Thyroid gland (tissue), 4 donors: ENCODE measurements at regions not wholly inside any gene's neighbourhood (a gene's known extent, or its start where the extent isn't known, plus 50 kb on each side); places are given as distances from the start of the nearest gene placed in this dataset.

ENCODE experiments used
- DNase-seq, 2 donors: peaks; one replicate each; pipeline ENCODE4 v3.0.0-alpha.2; 2019
- H3K27ac ChIP-seq, 3 donors: fragments of 200-600 bp; sonication (generic); 1 replicate in 2 of 3; 2 replicates in 1 of 3; pipeline ENCODE4 v1.5.1; 2016 to 2019; ENCODE audit warnings: mild to moderate bottlenecking in 1 of 3, moderate library complexity in 1 of 3
- H3K27me3 ChIP-seq: fragments of 200-600 bp; sonication (generic); one replicate; pipeline ENCODE4 v1.5.1; 2019
- H3K36me3 ChIP-seq, 2 donors: fragments of 200-600 bp; sonication (generic); one replicate each; pipeline ENCODE4 v1.5.1; 2016 to 2019
- H3K4me1 ChIP-seq, 2 donors: fragments of 200-600 bp; sonication (generic); one replicate each; pipeline ENCODE4 v1.5.1; 2017 to 2019
- H3K4me3 ChIP-seq, 3 donors: fragments of 200-600 bp; sonication (generic); replicated peaks in 1 of 3; 1 replicate in 2 of 3; 2 replicates in 1 of 3; pipeline ENCODE4 v1.5.1; 2016; ENCODE audit warnings: mild to moderate bottlenecking in 1 of 3
- H3K9me3 ChIP-seq: fragments of 200-600 bp; sonication (generic); one replicate; pipeline ENCODE4 v1.5.1; 2017
- POLR2A ChIP-seq, 2 donors: fragments of 450-650 bp; IDR thresholded peaks; one replicate each; pipeline ENCODE4 v1.6.1; 2017; ENCODE audit warnings: antibody characterized with exemption in 2 of 2, mild to moderate bottlenecking in 2 of 2, moderate library complexity in 1 of 2
- WGBS, 2 donors: methylation state at CpG; one replicate each; pipeline ENCODE4 v1.1.5; 2017; 5-methylcytosine and 5-hydroxymethylcytosine counted together
- intact Hi-C: fragments of 100-400 bp; cut with DNase I; formaldehyde crosslinking; loops from one replicate; pipeline ENCODE4 v1.15.1; 2023
- TF ChIP-seq, protein P1 (sequence below), 6 experiments: fragments of 200-600 bp in 3 of 6; fragments of 450-650 bp in 3 of 6; sonication (generic) in 3 of 6; IDR thresholded peaks; one replicate each; pipeline ENCODE4 v1.5.1; 2016 to 2019; ENCODE audit warnings: antibody characterized with exemption in 6 of 6, mild to moderate bottlenecking in 2 of 6, inconsistent platforms in 1 of 6, moderate library complexity in 1 of 6

DNA sequence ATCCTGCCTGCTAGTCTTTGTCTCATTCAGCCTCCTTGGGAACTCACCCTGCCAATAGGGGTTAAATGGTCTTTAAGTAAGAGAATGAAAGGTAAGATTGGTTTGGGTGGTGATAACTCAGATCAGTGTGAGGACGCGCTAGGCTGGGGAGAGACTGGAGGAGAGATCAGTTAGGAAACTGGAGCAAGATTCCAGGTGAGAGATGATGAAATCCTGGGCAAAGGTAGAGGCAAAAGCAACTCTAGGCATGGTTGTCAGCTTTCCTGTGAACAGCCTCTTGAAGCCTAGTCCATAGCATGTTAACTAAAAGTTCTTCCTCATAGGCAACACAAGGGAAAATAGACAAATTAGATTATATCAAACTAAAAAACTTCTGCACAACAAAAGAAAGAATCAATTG lies 145.2 kb upstream of the ANKRD28 start:
- Histone ChIP-seq H3K36me3 (no peaks in the 10 kb centered on the region), H3K4me1 (no peaks in the 10 kb centered on the region), H3K27ac (no peak overlapping the region), H3K9me3 (no peaks in the 10 kb centered on the region), H3K27me3 (no peaks in the 10 kb centered on the region), H3K4me3 (no peak overlapping the region)
- WGBS, 2 donors = 96 to 97% methylated on average over 2 of the region's 2 CpGs
- intact Hi-C loops = no loop called here
- DNase-seq = no peak
- TF ChIP-seq POLR2A (IDR thresholded peaks at IDR 0.05) = no peak
- TF ChIP-seq, protein P1, sequence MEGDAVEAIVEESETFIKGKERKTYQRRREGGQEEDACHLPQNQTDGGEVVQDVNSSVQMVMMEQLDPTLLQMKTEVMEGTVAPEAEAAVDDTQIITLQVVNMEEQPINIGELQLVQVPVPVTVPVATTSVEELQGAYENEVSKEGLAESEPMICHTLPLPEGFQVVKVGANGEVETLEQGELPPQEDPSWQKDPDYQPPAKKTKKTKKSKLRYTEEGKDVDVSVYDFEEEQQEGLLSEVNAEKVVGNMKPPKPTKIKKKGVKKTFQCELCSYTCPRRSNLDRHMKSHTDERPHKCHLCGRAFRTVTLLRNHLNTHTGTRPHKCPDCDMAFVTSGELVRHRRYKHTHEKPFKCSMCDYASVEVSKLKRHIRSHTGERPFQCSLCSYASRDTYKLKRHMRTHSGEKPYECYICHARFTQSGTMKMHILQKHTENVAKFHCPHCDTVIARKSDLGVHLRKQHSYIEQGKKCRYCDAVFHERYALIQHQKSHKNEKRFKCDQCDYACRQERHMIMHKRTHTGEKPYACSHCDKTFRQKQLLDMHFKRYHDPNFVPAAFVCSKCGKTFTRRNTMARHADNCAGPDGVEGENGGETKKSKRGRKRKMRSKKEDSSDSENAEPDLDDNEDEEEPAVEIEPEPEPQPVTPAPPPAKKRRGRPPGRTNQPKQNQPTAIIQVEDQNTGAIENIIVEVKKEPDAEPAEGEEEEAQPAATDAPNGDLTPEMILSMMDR (IDR thresholded peaks at IDR 0.05) = no peak

DNA sequence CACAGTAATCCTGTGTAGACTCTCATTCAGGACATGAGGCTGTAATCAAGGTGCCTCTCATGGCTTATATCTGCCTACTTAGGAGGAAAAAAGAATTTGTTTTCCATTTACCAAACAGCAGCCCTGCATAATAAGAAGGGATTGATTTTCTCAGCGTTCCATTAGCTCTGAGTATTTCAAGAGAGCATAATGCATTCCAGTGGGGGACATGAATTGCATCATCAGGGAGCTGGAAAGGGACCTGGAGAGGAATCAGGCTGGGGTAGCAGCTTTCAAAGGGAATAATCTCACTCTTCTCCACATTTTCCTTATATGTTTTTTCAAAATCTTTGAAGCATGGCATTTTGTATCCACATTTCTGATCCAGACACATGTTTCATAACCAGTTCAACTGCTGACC lies 150.6 kb upstream of the ANKRD28 start:
- WGBS, 2 donors = 38 to 48% methylated on average over 1 of the region's 1 CpG
- no peak overlapping the region for H3K4me3 ChIP-seq
- intact Hi-C loops = no loop called here
- H3K4me1 ChIP-seq = peaks cover 0 to 7% of the 10 kb centered on the region in 2 donors
- H3K9me3 ChIP-seq = no peaks in the 10 kb centered on the region
- H3K27me3 ChIP-seq = no peaks in the 10 kb centered on the region
- DNase-seq = no peak
- no peak overlapping the region for H3K27ac ChIP-seq
- TF ChIP-seq, protein P1 (IDR thresholded peaks at IDR 0.05) = no peak
- no peak for TF ChIP-seq POLR2A (IDR thresholded peaks at IDR 0.05)
- H3K36me3 ChIP-seq = no peaks in the 10 kb centered on the region

DNA sequence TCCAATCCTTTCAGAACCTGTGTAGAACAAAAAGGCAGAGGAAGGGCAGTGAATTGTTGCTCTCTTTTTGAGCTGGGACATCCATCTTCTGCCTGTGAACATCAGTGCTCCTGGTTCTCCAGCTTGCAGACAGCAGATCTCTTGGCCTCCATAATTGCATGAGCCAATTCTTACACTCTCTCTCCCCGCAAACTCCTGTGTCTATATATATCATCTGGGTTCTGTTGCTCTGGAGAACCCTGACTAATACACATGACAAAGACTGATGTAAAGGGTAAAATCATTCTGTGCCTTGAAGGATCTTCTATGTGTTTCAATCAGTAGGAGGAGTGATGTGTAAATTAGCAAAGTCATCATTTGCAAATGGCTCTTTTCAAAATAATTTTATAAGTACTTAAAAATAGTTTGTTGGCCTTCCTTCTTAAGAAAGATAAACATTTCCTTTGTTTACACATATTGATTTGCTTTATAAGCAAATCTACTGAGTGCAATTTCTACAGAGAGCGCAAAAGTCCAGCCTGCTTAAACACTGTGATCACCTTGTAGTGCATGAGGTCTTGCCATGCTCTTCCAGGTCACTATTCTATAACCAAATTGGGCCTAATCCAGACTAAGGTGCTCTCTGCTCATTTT lies 154.9 kb upstream of the ANKRD28 start:
- no peak for TF ChIP-seq POLR2A (IDR thresholded peaks at IDR 0.05)
- TF ChIP-seq, protein P1 (IDR thresholded peaks at IDR 0.05) = no peak
- Histone ChIP-seq H3K9me3 (no peaks in the 10 kb centered on the region), H3K27me3 (no peaks in the 10 kb centered on the region), H3K4me1 (peaks cover 0 to 7% of the 10 kb centered on the region in 2 donors), H3K4me3 (no peak overlapping the region), H3K36me3 (no peaks in the 10 kb centered on the region), H3K27ac (no peak overlapping the region)
- WGBS, 2 donors = 94 to 98% methylated on average over 2 of the region's 2 CpGs
- intact Hi-C loops = no loop called here
- no peak for DNase-seq

DNA sequence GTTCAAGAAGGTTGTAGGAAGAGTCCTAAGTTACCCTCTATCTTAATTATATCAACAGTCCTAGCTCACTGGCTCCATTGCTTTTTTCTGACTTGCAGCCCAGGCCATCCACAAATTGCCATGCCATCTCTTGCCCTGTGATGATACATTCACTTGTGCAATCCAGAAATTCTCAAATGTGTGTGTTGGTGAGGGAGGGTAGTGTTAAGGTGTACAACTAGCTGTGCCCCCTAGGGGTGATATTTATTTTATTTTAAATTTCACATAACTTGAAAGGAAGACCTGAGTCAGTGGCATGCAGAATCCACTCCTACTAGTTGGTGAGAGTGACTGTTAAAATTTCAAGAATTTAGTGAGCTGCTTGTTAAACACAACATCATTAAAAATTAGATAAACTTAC lies 156.1 kb upstream of the ANKRD28 start:
- no peaks in the 10 kb centered on the region for H3K27me3 ChIP-seq
- no peak overlapping the region for H3K4me3 ChIP-seq
- H3K36me3 ChIP-seq = no peaks in the 10 kb centered on the region

DNA sequence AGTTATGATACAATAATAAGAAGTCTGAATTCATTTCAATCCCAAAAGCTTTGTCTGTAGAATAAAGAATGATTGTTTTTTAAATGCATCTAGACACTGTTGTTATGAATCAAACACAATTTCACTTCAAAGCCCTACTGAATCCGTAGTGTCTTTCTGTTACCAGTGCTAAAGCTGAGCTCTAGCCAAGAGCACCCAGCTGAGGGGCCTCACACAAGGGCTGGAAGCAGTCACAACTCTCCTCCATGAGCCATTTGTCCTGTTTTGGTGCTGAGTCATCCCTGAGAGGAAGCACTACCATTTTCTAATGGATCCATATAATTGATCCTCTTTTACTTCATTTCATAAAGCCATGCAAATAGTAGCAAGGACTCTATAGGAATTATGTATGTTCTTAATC lies 158.2 kb upstream of the ANKRD28 start:
- no peak for DNase-seq
- Histone ChIP-seq H3K4me1 (no peaks in the 10 kb centered on the region), H3K27ac (no peak overlapping the region), H3K36me3 (no peaks in the 10 kb centered on the region), H3K27me3 (no peaks in the 10 kb centered on the region), H3K9me3 (no peaks in the 10 kb centered on the region), H3K4me3 (no peak overlapping the region)
- intact Hi-C loops = no loop called here
- 31 to 50% methylated on average over 1 of the region's 1 CpG for WGBS, 2 donors
- no peak for TF ChIP-seq POLR2A (IDR thresholded peaks at IDR 0.05)
- TF ChIP-seq, protein P1 (IDR thresholded peaks at IDR 0.05) = no peak

More for the DNA sequence above, 156.1 kb upstream of the ANKRD28 start:
- no peaks in the 10 kb centered on the region for H3K9me3 ChIP-seq
- no peak for DNase-seq
- TF ChIP-seq, protein P1 (IDR thresholded peaks at IDR 0.05) = no peak
- no peak for TF ChIP-seq POLR2A (IDR thresholded peaks at IDR 0.05)
- intact Hi-C loops = no loop called here
- H3K27ac ChIP-seq = no peak overlapping the region
- H3K4me1 ChIP-seq = no peaks in the 10 kb centered on the region
